Uterus (tissue), 2 donors: ENCODE measurements at regions not wholly inside any gene's neighbourhood (a gene's known extent, or its start where the extent isn't known, plus 50 kb on each side); places are given as distances from the start of the nearest gene placed in this dataset.

Experiments used
- CTCF ChIP-seq, 4 experiments: fragments of 200-600 bp in 2 of 4; fragments of 450-650 bp in 2 of 4; sonication (generic) in 2 of 4; IDR thresholded peaks; one replicate each; pipeline ENCODE4 v1.5.1; 2016 to 2019; ENCODE audit warnings: antibody characterized with exemption in 4 of 4, mild to moderate bottlenecking in 2 of 4, moderate library complexity in 1 of 4
- POLR2A ChIP-seq, 2 donors: fragments of 450-650 bp; IDR thresholded peaks; one replicate each; pipeline ENCODE4 v1.6.1; 2016; ENCODE audit warnings: antibody characterized with exemption in 2 of 2, mild to moderate bottlenecking in 1 of 2, moderate library complexity in 1 of 2

DNA sequence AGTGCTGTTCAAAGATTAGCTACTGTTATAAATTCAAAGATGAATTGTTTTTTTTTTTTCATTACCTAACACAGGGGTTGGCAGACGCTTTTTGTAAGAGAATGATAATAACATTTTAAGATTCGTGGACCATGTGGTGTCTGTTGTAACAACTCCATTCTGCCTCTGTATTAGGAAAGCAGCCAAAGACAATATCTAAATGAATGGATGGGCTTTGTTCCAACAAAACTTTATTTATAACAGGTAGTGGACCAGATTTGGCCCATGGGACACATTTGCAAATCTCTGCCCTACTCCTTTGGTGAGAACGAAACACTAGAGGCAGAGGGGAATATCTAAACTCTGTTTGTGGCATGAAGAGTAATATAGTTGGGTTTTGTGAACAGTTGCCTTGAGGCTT lies 83.6 kb upstream of the BLID start:
- TF ChIP-seq POLR2A (IDR thresholded peaks at IDR 0.05) (no peak), CTCF (IDR thresholded peaks at IDR 0.05) (no peak)
